T47D (cell line): ENCODE measurements at regions not wholly inside any gene's neighbourhood (a gene's known extent, or its start where the extent isn't known, plus 50 kb on each side); places are given as distances from the start of the nearest gene placed in this dataset.
"Not testable (repeated sequence)": the region's sequence is repeated elsewhere in the genome, so short reads cannot be mapped to it uniquely, and the experiment has no call there.

Experiments
- DNase-seq, 2 experiments: peaks; one replicate each; pipeline versions ENCODE4 v3.0.0 to v3.0.0-alpha.2; 2011 to 2012; ENCODE audit warnings: low read depth in 1 of 2, low spot score in 1 of 2
- JUND ChIP-seq: IDR thresholded peaks from 2 replicates; pipeline ENCODE4 v1.6.1; 2012; ENCODE audit warnings: low read depth
- in situ Hi-C: cut with HindIII; loops from 2 replicates; pipeline ENCODE4 v1.10.0; 2016; ENCODE audit warnings: low sequenced_read_pairs, low pct_unique_long_range_greater_than_20kb

GRCh38 chr5:20323323-20323722, 335.3 kb upstream of the CDH18 start:
- in situ Hi-C loops = no loop called here
- no peak for DNase-seq
- no peak for TF ChIP-seq JUND

GRCh38 chr5:20307391-20307790, 319.4 kb upstream of the CDH18 start:
- in situ Hi-C loops = no loop called here
- no peak for TF ChIP-seq JUND
- no peak for DNase-seq

GRCh38 chr5:20305463-20305862, 317.5 kb upstream of the CDH18 start:
- TF ChIP-seq JUND = no peak
- DNase-seq = no peak
- in situ Hi-C loops = no loop called here

GRCh38 chr5:20304570-20304969, 316.6 kb upstream of the CDH18 start:
- in situ Hi-C loops, DNase-seq: not testable (repeated sequence)

DNA sequence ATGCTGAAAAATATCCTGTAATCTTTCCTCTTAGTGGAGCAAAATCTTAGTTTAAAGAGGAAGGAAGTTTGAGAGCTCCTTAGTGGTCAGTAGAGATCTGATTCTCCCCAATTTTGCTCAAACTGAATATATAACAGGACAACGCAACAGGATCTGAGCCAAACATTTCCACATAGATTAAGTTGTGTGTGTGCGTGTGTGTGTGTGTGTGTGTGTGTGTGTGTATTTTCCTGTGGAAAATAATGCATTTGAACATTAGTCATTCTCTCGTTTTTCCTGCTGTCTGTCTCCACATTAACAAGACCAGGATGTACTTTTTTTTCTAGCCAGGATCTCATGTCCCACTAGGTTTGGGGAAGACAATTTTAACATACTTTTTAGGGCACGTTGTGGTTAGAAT, 312.1 kb upstream of the CDH18 start:
- in situ Hi-C loops = no loop called here
- no peak for DNase-seq
- TF ChIP-seq JUND = no peak

GRCh38 chr5:20294696-20295095, 306.7 kb upstream of the CDH18 start:
- no peak for TF ChIP-seq JUND
- in situ Hi-C loops = no loop called here
- DNase-seq = no peak

DNA sequence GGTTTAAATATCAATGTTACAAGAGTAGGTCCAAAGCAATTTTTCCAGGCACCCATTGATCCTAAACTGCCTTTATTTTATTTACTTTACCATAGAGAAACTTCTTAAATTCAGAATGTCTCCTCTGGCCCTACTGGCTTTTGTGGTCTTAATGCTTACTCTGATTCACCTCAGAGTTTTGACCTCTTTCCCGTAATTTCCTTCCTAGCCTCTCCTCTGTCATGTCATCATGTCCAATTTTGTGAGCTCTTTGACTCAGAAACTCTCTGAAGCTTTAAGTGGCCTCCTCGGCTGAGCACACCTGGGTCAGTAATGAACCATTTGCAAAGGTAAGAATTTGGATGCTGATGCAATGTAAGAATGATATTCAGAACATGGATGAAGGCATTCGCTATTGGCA, 303.8 kb upstream of the CDH18 start:
- DNase-seq = no peak
- in situ Hi-C loops = no loop called here
- no peak for TF ChIP-seq JUND

DNA sequence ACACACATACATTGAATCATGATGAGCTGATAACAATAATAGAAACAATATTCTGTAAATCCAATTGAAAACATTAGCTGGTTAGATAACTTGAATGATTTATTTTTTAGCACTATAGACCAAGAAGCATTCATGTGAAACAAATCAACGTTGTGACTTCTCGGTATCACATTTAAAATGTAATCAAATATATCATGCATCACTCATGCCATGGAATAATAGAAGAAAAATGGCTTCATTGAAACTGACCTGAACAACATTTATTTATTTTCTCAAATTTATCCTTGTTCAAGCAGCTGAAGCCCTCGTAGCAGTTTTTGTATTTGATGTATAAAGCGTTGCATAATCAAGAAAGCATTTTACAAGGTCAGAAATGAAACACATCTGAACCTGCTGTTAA, 299.6 kb upstream of the CDH18 start:
- no peak for TF ChIP-seq JUND
- DNase-seq = no peak
- in situ Hi-C loops = no loop called here

DNA sequence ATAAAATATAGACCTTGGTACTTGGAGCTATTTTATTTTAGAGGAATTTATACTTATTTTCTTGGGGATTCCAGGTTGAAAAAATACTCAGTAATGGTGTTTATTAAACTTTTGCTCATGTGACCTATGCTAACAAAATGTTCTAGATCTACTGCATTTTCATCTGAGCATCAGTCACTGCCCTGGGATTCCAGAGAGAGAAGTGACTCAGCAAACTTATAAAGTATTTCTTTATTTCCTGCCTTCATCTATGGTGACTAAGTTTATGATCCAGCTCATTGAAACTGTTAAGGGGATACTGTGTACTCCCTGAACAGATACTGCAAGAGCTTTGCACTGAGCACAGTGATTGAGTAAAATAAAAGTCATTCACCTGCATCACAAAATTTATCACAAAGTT, 298.5 kb upstream of the CDH18 start:
- in situ Hi-C loops = no loop called here
- TF ChIP-seq JUND = no peak
- no peak for DNase-seq

- DNase-seq = no peak
- in situ Hi-C loops = no loop called here
- no peak for TF ChIP-seq JUND
Observed at GRCh38 chr5:20276959-20277263, 288.9 kb upstream of the CDH18 start.

- in situ Hi-C loops = no loop called here
- DNase-seq = peak in 1 of 2 experiments; percentile 63
- no peak for TF ChIP-seq JUND
Observed at GRCh38 chr5:20276061-20276958, 288.3 kb upstream of the CDH18 start.

- in situ Hi-C loops = no loop called here
- no peak for TF ChIP-seq JUND
- DNase-seq = no peak
Observed at GRCh38 chr5:20266066-20266465, 278.1 kb upstream of the CDH18 start.

- no peak for DNase-seq
- no peak for TF ChIP-seq JUND
- in situ Hi-C loops = no loop called here
Observed at GRCh38 chr5:20262896-20263295, 274.9 kb upstream of the CDH18 start.

DNA sequence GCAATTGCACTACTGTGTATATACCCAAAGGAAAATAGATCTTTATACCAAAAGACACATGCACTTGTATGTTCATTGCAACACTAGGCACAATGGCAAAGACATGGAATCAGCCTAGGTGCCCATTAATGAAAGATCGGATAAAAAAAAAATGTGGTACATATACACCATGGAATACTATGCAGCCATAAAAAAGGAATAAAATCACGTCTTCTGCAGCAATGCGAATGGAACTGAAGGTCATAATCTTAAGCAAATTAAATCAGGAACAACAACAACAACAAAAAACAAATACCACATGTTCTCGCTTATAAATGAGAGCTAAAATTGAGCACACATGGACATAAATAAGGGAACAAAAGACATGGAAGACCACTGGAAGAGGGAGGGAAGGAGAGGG, 266.7 kb upstream of the CDH18 start:
- in situ Hi-C loops = no loop called here
- TF ChIP-seq JUND = no peak
- DNase-seq = no peak

- in situ Hi-C loops = no loop called here
- no peak for TF ChIP-seq JUND
Observed at GRCh38 chr5:20248118-20248517, 260.1 kb upstream of the CDH18 start.

More at GRCh38 chr5:20248118-20248517, 260.1 kb upstream of the CDH18 start:
- DNase-seq = no peak
